WTC11 (cell line): ENCODE measurements at regions not wholly inside any gene's neighbourhood (a gene's known extent, or its start where the extent isn't known, plus 50 kb on each side); places are given as distances from the start of the nearest gene placed in this dataset.

Experiments used
- ATAC-seq: fragments of 200-7000 bp; cut with Tn5 transposase; 2 replicates; pipeline ENCODE4 v1.10.0; 2021; ENCODE audit warnings: mild to moderate bottlenecking, moderate library complexity
- CTCF ChIA-PET: fragments of 300-600 bp; sonication (Branson Sonifier 250); formaldehyde crosslinking; loops from one replicate; lab custom pipeline; 2021; ENCODE audit warnings: antibody characterized with exemption; lab: Charles Lee
- POLR2A ChIA-PET: fragments of 350-600 bp; sonication (Branson Sonifier 250); formaldehyde crosslinking; loops from one replicate; lab custom pipeline; 2021; ENCODE audit warnings: antibody characterized with exemption; lab: Charles Lee
- DNase-seq: peaks from one replicate; pipeline ENCODE4 v3.0.0; 2021; ENCODE audit warnings: low spot score
- H3K27ac Mint-ChIP-seq: 2 replicates; pipeline ENCODE4 v1.8.0; 2021; ENCODE audit warnings: mixed read lengths
- H3K27me3 Mint-ChIP-seq: 2 replicates; pipeline ENCODE4 v1.8.0; 2021; ENCODE audit warnings: low read depth, mild to moderate bottlenecking, moderate library complexity, mixed read lengths
- H3K36me3 Mint-ChIP-seq: 2 replicates; pipeline ENCODE4 v1.8.0; 2021; ENCODE audit warnings: mixed read lengths
- H3K4me1 Mint-ChIP-seq: 2 replicates; pipeline ENCODE4 v1.8.0; 2022; ENCODE audit warnings: mixed read lengths
- H3K4me3 Mint-ChIP-seq: 2 replicates; pipeline ENCODE4 v1.8.0; 2021; ENCODE audit warnings: mild to moderate bottlenecking, moderate library complexity, mixed read lengths
- H3K9me3 Mint-ChIP-seq: 2 replicates; pipeline ENCODE4 v1.8.0; 2021; ENCODE audit warnings: mixed read lengths
- AR ChIP-seq: fragments of 250-450 bp; sonication (Bioruptor Pico); IDR thresholded peaks from 2 replicates; pipeline ENCODE4 v1.9.0; 2021; ENCODE audit warnings: mild to moderate bottlenecking
- ARID4B ChIP-seq: sonication (generic); formaldehyde crosslinking; IDR thresholded peaks from 2 replicates; pipeline ENCODE4 v1.8.0; 2023; ENCODE audit warnings: missing genetic modification reagents, mild to moderate bottlenecking, borderline replicate concordance
- ATF6 ChIP-seq: sonication (generic); formaldehyde crosslinking; IDR thresholded peaks from 2 replicates; pipeline ENCODE4 v1.8.1; 2023; ENCODE audit warnings: mild to moderate bottlenecking, missing genetic modification reagents
- CDX4 ChIP-seq: fragments of 250-450 bp; sonication (Bioruptor Pico); IDR thresholded peaks from 2 replicates; pipeline ENCODE4 v1.9.0; 2021; ENCODE audit warnings: moderate library complexity, mild to moderate bottlenecking, inconsistent platforms, borderline replicate concordance
- FOXP1 ChIP-seq: sonication (generic); formaldehyde crosslinking; IDR thresholded peaks from 2 replicates; pipeline ENCODE4 v1.8.0; 2022; ENCODE audit warnings: missing genetic modification reagents, mild to moderate bottlenecking, moderate library complexity, borderline replicate concordance
- HMGA2 ChIP-seq: fragments of 250-450 bp; sonication (Bioruptor Pico); IDR thresholded peaks from 2 replicates; pipeline ENCODE4 v1.4.0; 2021; ENCODE audit warnings: mild to moderate bottlenecking, moderate library complexity
- IRF2 ChIP-seq: sonication (generic); formaldehyde crosslinking; IDR thresholded peaks from 2 replicates; pipeline ENCODE4 v1.8.0; 2022; ENCODE audit warnings: low read depth, missing genetic modification reagents, borderline replicate concordance
- KAT7 ChIP-seq: sonication (generic); formaldehyde crosslinking; IDR thresholded peaks from 2 replicates; pipeline ENCODE4 v1.8.1; 2023; ENCODE audit warnings: missing genetic modification reagents, mild to moderate bottlenecking, borderline replicate concordance
- MXD4 ChIP-seq: fragments of 250-450 bp; sonication (Bioruptor Pico); IDR thresholded peaks from 2 replicates; pipeline ENCODE4 v1.8.0; 2021; ENCODE audit warnings: mild to moderate bottlenecking, moderate library complexity, borderline replicate concordance
- NR3C1 ChIP-seq: sonication (generic); formaldehyde crosslinking; conservative IDR thresholded peaks from 2 replicates; pipeline ENCODE4 v1.8.1; 2023; ENCODE audit warnings: low read depth, mild to moderate bottlenecking, missing genetic modification reagents
- RORB ChIP-seq: fragments of 250-450 bp; sonication (Bioruptor Pico); IDR thresholded peaks from 2 replicates; pipeline ENCODE4 v1.9.0; 2021; ENCODE audit warnings: mild to moderate bottlenecking
- SOX15 ChIP-seq: fragments of 250-450 bp; sonication (Bioruptor Pico); IDR thresholded peaks from 2 replicates; pipeline ENCODE4 v1.9.0; 2021; ENCODE audit warnings: mild to moderate bottlenecking
- TEAD1 ChIP-seq: sonication (generic); formaldehyde crosslinking; IDR thresholded peaks from 2 replicates; pipeline ENCODE4 v1.8.0; 2022; ENCODE audit warnings: mild to moderate bottlenecking, missing genetic modification reagents
- TEAD4 ChIP-seq: sonication (generic); formaldehyde crosslinking; IDR thresholded peaks from 2 replicates; pipeline ENCODE4 v1.8.0; 2022; ENCODE audit warnings: mild to moderate bottlenecking, missing genetic modification reagents
- ZNF232 ChIP-seq: sonication (generic); formaldehyde crosslinking; IDR thresholded peaks from 2 replicates; pipeline ENCODE4 v1.8.0; 2022; ENCODE audit warnings: mild to moderate bottlenecking, missing genetic modification reagents
- ZNF396 ChIP-seq: fragments of 250-450 bp; sonication (Bioruptor Pico); IDR thresholded peaks from 2 replicates; pipeline ENCODE4 v1.8.0; 2021; ENCODE audit warnings: mild to moderate bottlenecking, moderate library complexity, borderline replicate concordance
- ZNF416 ChIP-seq: fragments of 250-450 bp; sonication (Bioruptor Pico); IDR thresholded peaks from 2 replicates; pipeline ENCODE4 v1.9.0; 2021; ENCODE audit warnings: mild to moderate bottlenecking, inconsistent platforms
- ZNF512 ChIP-seq: sonication (generic); formaldehyde crosslinking; IDR thresholded peaks from 2 replicates; pipeline ENCODE4 v1.8.1; 2022; ENCODE audit warnings: missing genetic modification reagents, borderline replicate concordance

GRCh38 chr11:41788177-41788576 lies 328.7 kb upstream of the LRRC4C start:
- Mint-ChIP-seq H3K9me3 (peaks cover 56% of the 10 kb centered on the region), H3K36me3 (peaks cover 26% of the 10 kb centered on the region), H3K27me3 (no peaks in the 10 kb centered on the region; the same call in 1 of the 2 replicates), H3K27ac (no peak overlapping the region), H3K4me3 (no peak overlapping the region), H3K4me1 (peaks cover 10% of the 10 kb centered on the region)
- TF ChIP-seq ZNF512 (no peak), MXD4 (CRISPR knock-in tag) (no peak), IRF2 (CRISPR knock-in tag) (no peak), ATF6 (no peak), RORB (CRISPR knock-in tag) (no peak), ZNF232 (CRISPR knock-in tag) (no peak), TEAD1 (CRISPR knock-in tag) (no peak), ZNF416 (no peak), ARID4B (CRISPR knock-in tag) (no peak), ZNF396 (CRISPR knock-in tag) (no peak), AR (CRISPR knock-in tag) (no peak), TEAD4 (CRISPR knock-in tag) (no peak), FOXP1 (no peak), HMGA2 (CRISPR knock-in tag) (no peak), KAT7 (no peak), NR3C1 (CRISPR knock-in tag) (no peak), CDX4 (CRISPR knock-in tag) (no peak), SOX15 (CRISPR knock-in tag) (no peak)
- CTCF ChIA-PET = no interaction called here
- POLR2A ChIA-PET = no interaction called here
- no peak for ATAC-seq
- no peak for DNase-seq
